Smooth muscle cell (in vitro differentiated cells): ENCODE measurements at regions not wholly inside any gene's neighbourhood (a gene's known extent, or its start where the extent isn't known, plus 50 kb on each side); places are given as distances from the start of the nearest gene placed in this dataset.

Source experiments
- DNase-seq: peaks from one replicate; lab custom pipeline; 2025; ENCODE audit not compliant: unreplicated experiment; lab: John Stamatoyannopoulos, UW
- H2AFZ ChIP-seq: fragments of 200-600 bp; sonication (generic); 2 replicates; pipeline ENCODE4 v1.6.0; 2016; ENCODE audit warnings: antibody characterized with exemption, low read depth, mild to moderate bottlenecking
- H3F3A ChIP-seq: fragments of 200-600 bp; sonication (generic); 2 replicates; pipeline ENCODE4 v1.6.0; 2017; ENCODE audit warnings: antibody characterized with exemption, low read depth
- H3K27ac ChIP-seq: fragments of 200-600 bp; sonication (generic); 2 replicates; pipeline ENCODE4 v1.5.1; 2016; ENCODE audit warnings: low read depth, mild to moderate bottlenecking
- H3K27me3 ChIP-seq: fragments of 200-600 bp; sonication (generic); 2 replicates; pipeline ENCODE4 v1.6.1; 2016; ENCODE audit warnings: low read depth, mild to moderate bottlenecking
- H3K36me3 ChIP-seq: fragments of 200-600 bp; sonication (generic); 2 replicates; pipeline ENCODE4 v1.5.1; 2016; ENCODE audit warnings: low read depth
- H3K4me1 ChIP-seq: fragments of 200-600 bp; sonication (generic); 2 replicates; pipeline ENCODE4 v1.5.1; 2016; ENCODE audit warnings: low read depth
- H3K4me2 ChIP-seq: fragments of 200-600 bp; sonication (generic); 2 replicates; pipeline ENCODE4 v1.6.0; 2016; ENCODE audit warnings: mild to moderate bottlenecking
- H3K4me3 ChIP-seq: fragments of 200-600 bp; sonication (generic); 2 replicates; pipeline ENCODE4 v1.5.1; 2016; ENCODE audit warnings: mild to moderate bottlenecking
- H3K79me2 ChIP-seq: fragments of 200-600 bp; sonication (generic); 2 replicates; pipeline ENCODE4 v1.6.0; 2016; ENCODE audit warnings: low read depth, mild to moderate bottlenecking
- H3K9ac ChIP-seq: fragments of 200-600 bp; sonication (generic); 2 replicates; pipeline ENCODE4 v1.6.0; 2016; ENCODE audit warnings: low read depth
- H3K9me3 ChIP-seq: fragments of 200-600 bp; sonication (generic); replicated peaks from 2 replicates; pipeline ENCODE4 v1.5.1; 2016; ENCODE audit warnings: low read depth
- H4K20me1 ChIP-seq: fragments of 200-600 bp; sonication (generic); 2 replicates; pipeline ENCODE4 v1.6.0; 2016; ENCODE audit warnings: low read depth
- CTCF ChIP-seq: fragments of 200-600 bp; sonication (generic); IDR thresholded peaks from 2 replicates; pipeline ENCODE4 v1.5.1; 2017; ENCODE audit warnings: borderline replicate concordance, mild to moderate bottlenecking, antibody characterized with exemption; ENCODE audit not compliant: insufficient read depth, poor library complexity, severe bottlenecking
- WGBS: methylation state at CpG from one replicate; pipeline ENCODE4 v1.1.7; 2016; ENCODE audit warnings: low lambda C conversion rate; 5-methylcytosine and 5-hydroxymethylcytosine counted together

- Histone ChIP-seq H3K9ac (no peak overlapping the region), H3K4me1 (no peaks in the 10 kb centered on the region)
- 15% methylated on average over 30 of the region's 30 CpGs for WGBS
These were observed 97.1 kb upstream of the SELENOP start for GRCh38 chr5:42908509-42909488.

DNA sequence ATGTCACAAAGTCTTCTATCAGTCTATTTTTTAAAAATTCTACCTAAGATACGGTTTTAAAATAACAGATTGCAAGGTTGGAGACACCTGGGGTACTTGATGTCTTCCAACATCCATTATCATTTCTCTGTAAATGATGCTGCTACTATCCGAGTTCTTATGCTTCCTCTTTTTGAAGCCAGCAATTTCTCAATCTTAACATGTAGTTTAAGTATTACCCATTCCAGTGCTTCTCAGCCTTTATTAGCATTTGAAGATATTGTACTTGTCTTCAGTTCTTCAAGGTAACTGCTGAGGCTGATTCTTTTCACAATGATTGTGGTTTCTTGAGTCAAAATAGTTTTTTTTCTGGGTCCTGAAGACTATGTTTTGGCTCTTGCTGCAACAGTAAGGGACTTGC, 96.4 kb upstream of the SELENOP start:
- H3K4me1 ChIP-seq, result no peaks in the 10 kb centered on the region
- no peak overlapping the region for H3K9ac ChIP-seq
- TF ChIP-seq CTCF, result no peak
- no peaks in the 10 kb centered on the region for H3K79me2 ChIP-seq
- H4K20me1 ChIP-seq, result no peaks in the 10 kb centered on the region
- WGBS, result 64% methylated on average over 2 of the region's 2 CpGs
- H2AFZ ChIP-seq, result peak overlapping the region; percentile 36
- no peak for DNase-seq
- H3K36me3 ChIP-seq, result no peaks in the 10 kb centered on the region
- no peak overlapping the region for H3K27ac ChIP-seq
- peaks cover 35% of the 10 kb centered on the region for H3K27me3 ChIP-seq
- no peaks in the 10 kb centered on the region for H3K9me3 ChIP-seq
- no peaks in the 10 kb centered on the region for H3F3A ChIP-seq
- peak overlapping the region; percentile 81 for H3K4me2 ChIP-seq
- H3K4me3 ChIP-seq, result no peak overlapping the region

More at GRCh38 chr5:42908509-42909488, 97.1 kb upstream of the SELENOP start:
- no peaks in the 10 kb centered on the region for H3K36me3 ChIP-seq
- DNase-seq, result peak; percentile 29
- H3K27ac ChIP-seq, result no peak overlapping the region
- no peaks in the 10 kb centered on the region for H3K79me2 ChIP-seq
- H2AFZ ChIP-seq, result peak overlapping the region; percentile 36
- H3K4me3 ChIP-seq, result peak overlapping the region; percentile 49
- peak; percentile 63 for TF ChIP-seq CTCF
- peaks cover 35% of the 10 kb centered on the region for H3K27me3 ChIP-seq
- no peaks in the 10 kb centered on the region for H3K9me3 ChIP-seq
- peak overlapping the region; percentile 81 for H3K4me2 ChIP-seq
- H3F3A ChIP-seq, result no peaks in the 10 kb centered on the region
- H4K20me1 ChIP-seq, result no peaks in the 10 kb centered on the region

- 87% methylated on average over 1 of the region's 1 CpG for WGBS
- TF ChIP-seq CTCF, result no peak
- Histone ChIP-seq H3K27ac (no peak overlapping the region), H4K20me1 (no peaks in the 10 kb centered on the region), H3K36me3 (no peaks in the 10 kb centered on the region), H3K9me3 (no peaks in the 10 kb centered on the region), H3K79me2 (no peaks in the 10 kb centered on the region), H3F3A (no peaks in the 10 kb centered on the region), H3K4me1 (no peaks in the 10 kb centered on the region), H3K9ac (no peak overlapping the region), H3K4me3 (no peak overlapping the region), H2AFZ (no peak overlapping the region), H3K27me3 (peaks cover 35% of the 10 kb centered on the region), H3K4me2 (no peak overlapping the region)
- no peak for DNase-seq
These were observed 94.1 kb upstream of the SELENOP start for GRCh38 chr5:42905827-42906226.
